Breast epithelium (tissue), 4 donors: ENCODE measurements at regions not wholly inside any gene's neighbourhood (a gene's known extent, or its start where the extent isn't known, plus 50 kb on each side); places are given as distances from the start of the nearest gene placed in this dataset.

Source experiments
- DNase-seq, 2 donors: peaks; one replicate each; pipeline ENCODE4 v3.0.0-alpha.2; 2019; ENCODE audit warnings: low spot score in 2 of 2
- H3K27ac ChIP-seq, 2 donors: fragments of 200-600 bp; sonication (generic) in 1 of 2; one replicate each; pipeline ENCODE4 v1.5.1; 2016 to 2019; ENCODE audit warnings: mild to moderate bottlenecking in 1 of 2
- H3K27me3 ChIP-seq, 2 donors: fragments of 200-600 bp; sonication (generic) in 1 of 2; one replicate each; pipeline versions ENCODE4 v1.5.1 to v1.6.0; 2017 to 2019; ENCODE audit warnings: control low read depth in 1 of 2, mild to moderate bottlenecking in 1 of 2
- H3K36me3 ChIP-seq: fragments of 200-600 bp; one replicate; pipeline ENCODE4 v1.5.1; 2019
- H3K4me1 ChIP-seq, 2 donors: fragments of 200-600 bp; sonication (generic); one replicate each; pipeline ENCODE4 v1.5.1; 2016 to 2019; ENCODE audit warnings: control low read depth in 1 of 2
- H3K4me3 ChIP-seq, 3 donors: fragments of 200-600 bp; sonication (generic); 1 replicate in 2 of 3; 2 replicates in 1 of 3; pipeline ENCODE4 v1.5.1; 2016 to 2019; ENCODE audit warnings: mild to moderate bottlenecking in 3 of 3, moderate library complexity in 2 of 3
- H3K9me3 ChIP-seq, 2 donors: fragments of 200-600 bp; sonication (generic) in 1 of 2; one replicate each; pipeline ENCODE4 v1.5.1; 2016 to 2019; ENCODE audit warnings: control low read depth in 1 of 2
- CTCF ChIP-seq, 3 donors: fragments of 450-650 bp; IDR thresholded peaks; one replicate each; pipeline ENCODE4 v1.5.1; 2016 to 2017; ENCODE audit warnings: antibody characterized with exemption in 3 of 3, mild to moderate bottlenecking in 3 of 3, moderate library complexity in 3 of 3
- POLR2A ChIP-seq: fragments of 450-650 bp; IDR thresholded peaks from one replicate; pipeline ENCODE4 v1.6.1; 2016; ENCODE audit warnings: antibody characterized with exemption, mild to moderate bottlenecking, moderate library complexity
- POLR2AphosphoS5 ChIP-seq, 3 donors: sonication (generic); formaldehyde crosslinking; IDR thresholded peaks; one replicate each; pipeline ENCODE4 v1.6.1; 2017; ENCODE audit warnings: antibody characterized with exemption in 3 of 3
- intact Hi-C: fragments of 100-400 bp; cut with DNase I; formaldehyde crosslinking; loops from one replicate; pipeline ENCODE4 v1.15.1; 2023; ENCODE audit warnings: low total_unique reads

DNA sequence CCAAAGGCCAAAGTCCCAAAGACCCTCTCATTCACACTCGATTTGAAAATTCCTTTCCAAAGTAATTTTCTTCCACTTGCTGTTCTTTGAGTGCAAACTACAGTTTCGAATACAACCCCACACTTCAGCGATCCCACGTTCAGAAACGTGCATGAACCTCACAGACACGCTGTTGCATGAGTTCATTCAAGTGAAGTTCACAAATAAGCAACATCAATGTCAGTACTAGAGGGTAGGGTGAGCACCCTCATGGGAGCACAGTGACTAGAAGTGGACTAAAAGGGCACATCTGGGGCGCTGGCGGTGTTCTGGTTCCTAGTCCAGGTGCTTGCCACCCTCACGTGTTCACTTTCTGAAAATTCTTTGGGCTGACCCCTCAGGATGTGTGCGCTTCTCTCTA is 59.0 kb downstream of the FAM50B start:
- H3K4me1 ChIP-seq = peaks cover 0 to 12% of the 10 kb centered on the region in 2 donors
- H3K9me3 ChIP-seq = no peaks in the 10 kb centered on the region
- TF ChIP-seq CTCF (IDR thresholded peaks at IDR 0.05) (no peak), POLR2A (no peak), POLR2AphosphoS5 (IDR thresholded peaks at IDR 0.05) (no peak)
- no peak overlapping the region for H3K4me3 ChIP-seq
- no peak overlapping the region for H3K27ac ChIP-seq
- intact Hi-C loops = no loop called here
- no peak for DNase-seq
- no peaks in the 10 kb centered on the region for H3K36me3 ChIP-seq
- no peaks in the 10 kb centered on the region for H3K27me3 ChIP-seq

DNA sequence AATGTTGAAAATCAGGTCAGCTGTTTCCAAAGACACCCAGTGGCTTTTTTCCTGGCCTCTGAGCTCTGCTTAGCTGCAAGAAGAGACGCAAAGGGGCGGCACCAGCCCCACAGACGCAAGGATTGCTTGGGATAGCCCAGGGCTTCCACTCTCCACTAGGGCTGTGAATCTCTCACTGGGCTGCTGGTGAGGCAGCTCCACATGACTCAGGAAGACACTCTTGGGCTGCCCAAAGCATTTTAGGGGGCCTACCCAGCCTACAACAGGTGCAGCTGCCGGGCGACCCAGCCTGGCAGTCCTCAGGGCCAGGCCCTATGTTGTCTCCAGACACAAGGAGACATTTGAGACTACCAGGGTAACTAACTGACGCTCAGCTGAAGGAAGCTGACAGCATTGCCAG is 59.8 kb downstream of the FAM50B start:
- no peaks in the 10 kb centered on the region for H3K9me3 ChIP-seq
- H3K27ac ChIP-seq = peak overlapping the region in 1 of 2 donors; percentile 10
- no peak overlapping the region for H3K4me3 ChIP-seq
- intact Hi-C loops = no loop called here
- no peak for DNase-seq
- H3K27me3 ChIP-seq = no peaks in the 10 kb centered on the region
- TF ChIP-seq POLR2A (no peak), CTCF (IDR thresholded peaks at IDR 0.05) (no peak), POLR2AphosphoS5 (IDR thresholded peaks at IDR 0.05) (no peak)
- H3K36me3 ChIP-seq = no peaks in the 10 kb centered on the region
- H3K4me1 ChIP-seq = peaks cover 0 to 13% of the 10 kb centered on the region in 2 donors

- no peaks in the 10 kb centered on the region for H3K27me3 ChIP-seq
- intact Hi-C loops = no loop called here
- H3K4me3 ChIP-seq = no peak overlapping the region
- DNase-seq = no peak
- no peak overlapping the region for H3K27ac ChIP-seq
- peaks cover 0 to 18% of the 10 kb centered on the region in 2 donors for H3K4me1 ChIP-seq
- no peaks in the 10 kb centered on the region for H3K9me3 ChIP-seq
- H3K36me3 ChIP-seq = no peaks in the 10 kb centered on the region
- TF ChIP-seq POLR2A (no peak), CTCF (IDR thresholded peaks at IDR 0.05) (no peak), POLR2AphosphoS5 (IDR thresholded peaks at IDR 0.05) (no peak)
These were observed 61.0 kb downstream of the FAM50B start for GRCh38 chr6:3910106-3910663.

DNA sequence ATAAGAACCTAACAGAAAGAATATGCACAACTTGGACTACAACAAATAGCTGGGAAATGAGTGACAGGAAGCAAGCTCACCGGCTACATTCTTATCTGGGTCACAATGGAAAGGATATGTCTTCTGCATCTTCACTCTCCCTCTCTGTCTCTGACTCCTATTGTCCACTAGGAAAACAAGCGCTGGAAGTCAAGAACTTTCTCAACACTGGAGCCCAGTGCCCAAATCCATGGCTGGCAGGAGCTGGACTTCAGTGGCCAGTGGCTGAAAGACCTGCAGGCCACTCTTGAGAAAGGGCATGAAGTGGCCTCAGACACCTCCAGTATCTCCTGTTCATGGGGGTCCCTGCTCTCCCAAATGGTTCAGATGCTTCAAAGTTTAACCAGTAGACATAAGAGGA is 62.0 kb downstream of the FAM50B start:
- no peaks in the 10 kb centered on the region for H3K36me3 ChIP-seq
- TF ChIP-seq CTCF (IDR thresholded peaks at IDR 0.05) (no peak), POLR2AphosphoS5 (IDR thresholded peaks at IDR 0.05) (no peak), POLR2A (no peak)
- no peak overlapping the region for H3K4me3 ChIP-seq

DNA sequence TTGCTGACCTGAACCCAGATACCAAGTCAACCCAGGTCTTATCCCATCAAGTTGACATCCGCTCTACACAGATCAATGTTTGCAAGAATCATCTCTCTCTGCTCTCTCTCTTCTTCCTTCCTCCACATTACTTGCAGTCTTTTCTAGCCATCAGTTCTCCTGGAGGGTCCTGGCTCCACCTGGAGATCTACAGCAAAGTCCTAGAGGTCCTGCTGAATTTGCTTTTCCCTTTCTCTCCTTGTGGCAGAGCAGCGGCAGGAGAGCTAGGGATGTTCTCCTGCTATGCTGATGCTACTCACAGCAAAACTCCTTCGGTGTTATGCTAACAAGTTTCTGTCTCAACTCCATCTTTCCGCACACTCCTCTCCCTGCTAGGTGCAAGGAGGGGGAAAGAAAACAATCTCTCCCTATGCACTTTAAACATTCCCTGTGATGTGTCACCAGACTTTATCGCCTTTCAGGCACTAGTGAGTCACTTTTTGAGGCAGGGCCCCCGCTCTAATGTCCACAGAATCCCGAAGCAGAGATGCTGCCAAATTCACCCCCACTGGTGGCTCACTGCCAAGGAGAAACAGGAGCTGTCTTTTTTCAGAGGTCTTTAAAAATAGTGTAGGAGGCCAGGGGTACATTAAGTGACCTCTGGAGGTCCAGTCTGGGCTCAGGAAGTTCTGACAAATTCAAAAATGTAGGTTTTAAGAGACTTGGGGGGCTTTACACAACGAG is 62.6 kb downstream of the FAM50B start:
- peak overlapping the region; percentile 90 to 91 for H3K27ac ChIP-seq
- no peak for TF ChIP-seq POLR2A
- TF ChIP-seq CTCF (IDR thresholded peaks at IDR 0.05) = no peak
- peak in 1 of 3 donors; percentile 10 for TF ChIP-seq POLR2AphosphoS5 (IDR thresholded peaks at IDR 0.05)
- no peaks in the 10 kb centered on the region for H3K36me3 ChIP-seq
- H3K9me3 ChIP-seq = no peaks in the 10 kb centered on the region
- DNase-seq = peak; percentile 47 to 58
- H3K4me3 ChIP-seq = no peak overlapping the region
- intact Hi-C loops = no loop called here
- H3K27me3 ChIP-seq = no peaks in the 10 kb centered on the region
- H3K4me1 ChIP-seq = peaks cover 0 to 18% of the 10 kb centered on the region in 2 donors

More for the DNA sequence above, 62.0 kb downstream of the FAM50B start:
- no peak for DNase-seq
- Histone ChIP-seq H3K27ac (peak overlapping the region; percentile 90 to 91), H3K4me1 (peaks cover 0 to 18% of the 10 kb centered on the region in 2 donors), H3K27me3 (no peaks in the 10 kb centered on the region), H3K9me3 (no peaks in the 10 kb centered on the region)
- intact Hi-C loops = no loop called here
